HG03469 (cell line): ENCODE measurements at regions not wholly inside any gene's neighbourhood (a gene's known extent, or its start where the extent isn't known, plus 50 kb on each side); places are given as distances from the start of the nearest gene placed in this dataset.
A peak's percentile ranks its signal among the peaks of the same experiment; 100 is the strongest.
"Not testable (repeated sequence)": the region's sequence is repeated elsewhere in the genome, so short reads cannot be mapped to it uniquely, and the experiment has no call there.

Experiments used
- ATAC-seq: cut with Tn5 transposase; IDR thresholded peaks from one replicate; pipeline ENCODE4 v1.9.1; 2021; ENCODE audit warnings: mild to moderate bottlenecking, moderate library complexity, moderate number of reproducible peaks; ENCODE audit not compliant: unreplicated experiment

DNA sequence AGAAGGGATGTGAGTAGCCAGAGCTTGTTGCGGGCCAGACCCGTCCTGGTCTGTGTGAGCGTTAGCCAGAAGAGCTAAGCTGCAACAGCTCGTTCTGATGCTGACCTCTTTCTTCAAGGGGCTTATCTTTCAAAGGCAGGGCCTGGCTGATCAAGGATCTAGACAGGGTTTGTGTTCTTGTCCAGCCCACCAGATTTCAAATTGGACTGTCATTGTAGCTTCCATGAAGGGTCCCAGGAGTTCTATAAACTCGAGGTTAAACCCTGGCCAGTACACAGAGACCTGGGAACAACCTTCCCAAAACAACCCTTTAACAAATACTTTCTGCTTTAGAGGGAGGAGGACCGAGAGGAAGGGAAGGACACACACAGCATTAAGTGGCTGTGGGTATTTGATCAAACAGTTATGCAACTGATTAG lies 153.0 kb upstream of the TUT7 start:
- no peak for ATAC-seq

- ATAC-seq, result no peak
Measured at GRCh38 chr9:86503942-86504341, 149.7 kb upstream of the TUT7 start.

- no peak for ATAC-seq
Measured at GRCh38 chr9:86503314-86503713, 149.1 kb upstream of the TUT7 start.

GRCh38 chr9:86500667-86501435 lies 146.6 kb upstream of the TUT7 start:
- ATAC-seq, result no peak

DNA sequence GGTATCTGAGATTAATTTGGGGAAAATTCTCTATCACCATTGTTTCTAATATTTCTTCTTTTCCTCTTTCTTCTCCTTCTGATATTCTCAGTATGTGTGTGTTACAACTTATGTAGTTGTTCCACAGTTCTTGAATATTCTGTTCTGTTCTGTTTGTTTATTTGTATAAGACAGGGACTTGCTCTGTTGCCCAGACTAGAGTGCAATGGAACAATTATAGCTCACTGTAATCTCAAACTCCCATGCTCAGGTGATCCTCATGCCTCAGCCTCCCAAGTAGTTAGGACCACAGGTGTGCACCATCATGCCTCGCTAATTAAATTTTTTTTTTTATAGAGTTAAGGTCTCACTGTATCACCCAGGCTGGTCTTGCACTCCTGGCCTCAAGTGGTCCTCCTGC lies 145.8 kb upstream of the TUT7 start:
- no peak for ATAC-seq

- ATAC-seq, result no peak
Measured at GRCh38 chr9:86494644-86495111, 140.5 kb upstream of the TUT7 start.

DNA sequence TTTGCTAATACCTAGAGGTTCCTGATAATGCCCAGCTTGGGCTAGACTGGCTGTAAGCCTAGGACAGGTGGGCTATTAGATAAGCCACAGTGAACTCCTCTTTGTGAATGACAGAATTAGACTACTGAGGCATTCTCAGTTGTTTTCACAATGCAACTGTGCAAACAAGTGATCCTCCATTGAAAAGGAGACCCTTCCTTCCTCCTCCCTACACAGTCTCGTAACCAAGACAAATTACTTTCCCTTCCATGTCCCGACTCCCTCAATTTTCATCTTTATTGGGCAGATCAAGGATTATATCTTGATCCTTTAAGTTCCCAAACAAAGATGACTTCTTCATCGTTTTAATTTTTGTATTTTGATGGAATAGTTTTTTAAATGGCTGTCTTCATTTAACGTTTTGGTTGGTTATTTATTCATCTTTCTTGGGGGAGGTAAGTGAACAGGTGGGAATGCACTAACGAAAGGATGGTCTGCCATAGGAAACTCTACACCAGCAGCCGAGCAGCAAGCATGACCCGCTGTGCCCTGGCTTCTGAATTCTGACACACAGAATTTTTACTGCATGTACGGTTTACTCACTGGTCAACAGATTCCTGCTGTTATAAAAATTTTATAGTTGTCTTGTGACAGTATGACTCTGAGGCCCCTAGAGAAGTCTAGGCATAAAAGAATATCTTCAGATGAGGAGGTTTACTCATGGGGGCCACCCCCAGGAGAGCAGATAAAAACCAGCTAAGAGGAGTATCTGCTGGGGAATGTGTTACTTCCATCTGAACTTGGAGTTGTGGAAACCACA lies 137.5 kb upstream of the TUT7 start:
- ATAC-seq, result no peak

GRCh38 chr9:86488794-86489193 lies 134.6 kb upstream of the TUT7 start:
- no peak for ATAC-seq

- no peak for ATAC-seq
Measured at GRCh38 chr9:86488345-86488744, 134.1 kb upstream of the TUT7 start.

DNA sequence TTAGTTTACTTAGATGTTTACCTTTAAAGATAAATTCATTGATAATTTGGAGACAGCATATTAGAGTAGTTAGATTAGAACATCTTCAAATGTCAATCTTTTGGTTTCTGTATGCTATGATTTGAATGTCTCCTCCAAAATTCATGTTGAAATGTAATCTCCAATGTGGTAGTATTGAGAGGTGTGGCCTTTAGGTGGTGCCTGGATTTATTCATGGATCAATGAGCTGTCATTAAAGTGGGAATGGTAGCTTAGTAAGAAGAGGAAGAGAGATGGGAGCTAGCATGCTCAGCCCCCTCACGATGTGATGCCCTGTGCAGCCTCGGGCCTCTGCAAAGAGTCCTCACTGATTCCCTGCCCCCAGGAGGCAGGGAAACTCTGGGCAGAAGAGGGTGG lies 133.6 kb upstream of the TUT7 start:
- ATAC-seq, result no peak

- no peak for ATAC-seq
Measured at GRCh38 chr9:86486891-86487837, 133.0 kb upstream of the TUT7 start.

- ATAC-seq, result peak; percentile 69
Measured at GRCh38 chr9:86485359-86485758, 131.1 kb upstream of the TUT7 start.

DNA sequence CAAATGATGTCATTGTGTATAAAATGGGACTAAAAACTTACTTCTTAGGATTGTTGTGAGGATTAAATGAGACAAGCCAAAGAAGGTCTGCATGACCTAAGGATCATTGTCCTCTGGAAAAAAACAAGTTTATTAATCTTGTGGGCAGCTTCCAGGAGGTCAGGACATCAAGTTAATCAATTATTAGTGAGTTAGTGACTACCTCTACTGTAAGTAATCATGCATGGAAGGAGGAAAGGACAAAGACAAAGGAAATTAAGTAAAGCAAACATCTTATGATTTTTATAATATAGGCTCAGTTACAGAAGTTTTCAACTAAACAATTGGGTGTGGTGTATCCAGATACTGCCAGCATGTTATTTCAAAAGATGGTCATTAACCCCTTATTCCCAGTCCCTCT lies 129.3 kb upstream of the TUT7 start:
- no peak for ATAC-seq

- no peak for ATAC-seq
Measured at GRCh38 chr9:86481466-86481865, 127.3 kb upstream of the TUT7 start.

GRCh38 chr9:86475255-86475654 lies 121.0 kb upstream of the TUT7 start:
- not testable (repeated sequence) for ATAC-seq

DNA sequence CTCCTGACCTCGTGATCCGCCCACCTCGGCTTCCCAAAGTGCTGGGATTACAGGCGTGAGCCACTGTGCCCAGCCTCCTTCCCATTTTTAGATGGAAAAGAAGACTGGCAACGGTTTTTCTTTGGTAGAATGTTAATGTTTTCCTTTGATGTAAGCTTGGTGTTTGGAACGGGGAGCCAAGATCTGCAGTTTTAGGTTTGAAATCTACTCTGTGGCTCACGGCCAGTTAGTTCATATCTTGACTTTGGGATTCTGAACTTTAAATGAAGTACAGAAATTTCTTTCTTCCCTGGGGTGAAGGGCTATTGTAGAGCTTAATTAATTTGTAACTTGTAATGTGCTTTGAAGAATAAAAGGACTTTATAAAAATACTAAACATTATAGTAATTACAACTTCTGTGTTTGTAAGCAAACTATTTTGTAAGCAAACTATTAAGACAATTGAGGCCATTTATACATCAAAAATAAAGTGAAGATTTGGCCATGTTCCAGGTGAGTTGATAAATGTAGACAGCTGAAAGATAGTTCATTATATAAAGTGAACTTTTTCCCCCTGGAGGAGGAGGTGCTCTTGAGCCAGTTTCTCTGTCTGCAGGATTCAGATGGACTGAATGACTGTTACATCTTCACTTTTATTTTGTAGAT lies 117.1 kb upstream of the TUT7 start:
- ATAC-seq, result no peak

DNA sequence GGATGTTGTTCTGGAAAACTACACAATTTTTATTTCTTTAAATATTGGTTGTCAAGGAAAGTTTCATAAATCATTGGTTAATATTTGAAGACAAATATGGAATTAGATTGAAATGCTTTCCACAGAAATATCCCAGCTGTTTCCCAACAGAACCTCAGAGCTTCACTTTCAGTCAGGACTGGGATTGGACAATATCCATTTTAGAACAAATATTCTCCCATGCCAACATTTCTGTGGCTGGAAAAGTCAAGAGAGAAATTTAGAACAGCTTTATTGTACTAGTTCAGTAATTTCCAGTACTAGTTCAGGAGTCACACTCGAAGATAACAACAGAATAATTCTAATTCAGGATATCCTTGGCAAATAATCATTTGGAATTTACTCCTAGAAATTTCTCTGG lies 116.1 kb upstream of the TUT7 start:
- no peak for ATAC-seq

DNA sequence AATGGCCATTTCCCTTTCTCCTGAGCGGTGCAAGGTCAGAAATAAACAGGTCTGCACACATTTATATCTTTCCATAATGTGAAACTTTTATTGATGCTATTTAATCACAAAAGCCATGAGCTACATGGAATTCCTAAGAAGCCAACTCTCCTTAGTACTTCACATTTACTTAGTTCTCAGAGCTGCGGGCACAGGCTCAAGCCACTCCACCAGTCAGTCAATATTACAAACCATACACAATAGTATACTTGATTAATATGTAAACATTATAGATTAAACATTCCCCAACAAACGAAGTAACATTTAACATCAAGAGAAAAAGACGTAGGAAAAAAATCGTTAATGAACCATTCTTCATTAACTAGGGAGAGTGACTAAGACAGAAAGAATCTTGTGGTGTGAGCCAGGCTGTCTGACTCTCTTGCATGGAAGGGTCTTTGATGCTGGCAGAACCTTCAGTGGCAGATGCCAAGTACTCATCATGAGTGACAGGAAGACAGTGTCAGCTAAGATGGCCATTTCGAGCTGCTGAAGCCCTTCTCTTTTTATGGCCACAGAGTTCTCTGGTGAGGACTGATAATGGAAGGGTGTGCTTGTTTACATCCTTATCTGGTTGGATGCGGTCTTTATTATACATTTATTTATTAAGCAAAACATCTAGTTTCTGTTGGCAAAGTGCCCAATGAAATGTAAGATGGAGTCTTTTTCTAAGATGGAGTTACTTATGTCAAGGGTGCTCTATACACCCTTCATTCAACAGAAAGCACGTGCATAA lies 115.5 kb upstream of the TUT7 start:
- no peak for ATAC-seq

DNA sequence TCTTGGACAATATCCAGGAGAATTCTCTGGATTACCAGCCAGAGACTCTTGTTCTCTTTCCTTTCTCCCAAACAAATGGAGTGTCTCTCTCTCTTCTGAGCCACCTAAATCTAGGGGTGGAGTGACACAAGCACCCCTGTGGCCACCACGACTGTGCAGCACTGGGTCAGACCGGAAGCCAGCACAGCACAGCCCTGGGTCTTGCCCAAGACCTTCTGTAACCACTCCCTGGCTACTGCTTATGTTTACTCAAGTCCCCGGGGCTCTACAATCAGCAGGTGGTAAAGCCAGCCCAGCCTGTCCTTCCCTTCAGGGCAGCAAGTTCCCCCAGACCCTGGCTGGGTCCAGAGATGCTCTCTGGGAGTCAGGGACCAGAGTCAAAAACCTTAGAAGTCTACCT lies 110.0 kb upstream of the TUT7 start:
- no peak for ATAC-seq
